HG03571 (cell line): ENCODE measurements at regions not wholly inside any gene's neighbourhood (a gene's known extent, or its start where the extent isn't known, plus 50 kb on each side); places are given as distances from the start of the nearest gene placed in this dataset.
"Not testable (repeated sequence)": the region's sequence is repeated elsewhere in the genome, so short reads cannot be mapped to it uniquely, and the experiment has no call there.

ENCODE experiments used
- ATAC-seq: cut with Tn5 transposase; IDR thresholded peaks from one replicate; pipeline ENCODE4 v1.9.1; 2021; ENCODE audit not compliant: unreplicated experiment

GRCh38 chr21:21845901-21846300 lies 847.7 kb downstream of the NCAM2 start:
- no peak for ATAC-seq

DNA sequence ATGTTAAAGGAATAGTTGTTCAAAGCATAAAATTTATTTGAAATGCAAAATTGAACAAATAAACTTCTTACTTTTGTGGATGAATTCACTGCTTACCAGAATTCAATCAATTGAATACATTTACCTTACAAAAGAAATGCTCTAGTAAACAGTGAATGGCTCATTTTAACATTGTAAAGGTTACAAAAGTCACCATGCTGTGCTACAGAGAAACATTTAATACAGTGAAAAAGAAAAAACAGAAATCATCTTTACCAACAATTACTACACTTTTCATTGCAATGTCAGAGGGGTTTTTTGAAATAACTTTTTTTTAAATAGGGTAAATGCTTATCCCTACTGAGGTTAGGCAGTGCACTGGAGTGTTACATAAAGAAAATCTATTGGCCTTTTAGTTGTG lies 853.0 kb downstream of the NCAM2 start:
- ATAC-seq = no peak

DNA sequence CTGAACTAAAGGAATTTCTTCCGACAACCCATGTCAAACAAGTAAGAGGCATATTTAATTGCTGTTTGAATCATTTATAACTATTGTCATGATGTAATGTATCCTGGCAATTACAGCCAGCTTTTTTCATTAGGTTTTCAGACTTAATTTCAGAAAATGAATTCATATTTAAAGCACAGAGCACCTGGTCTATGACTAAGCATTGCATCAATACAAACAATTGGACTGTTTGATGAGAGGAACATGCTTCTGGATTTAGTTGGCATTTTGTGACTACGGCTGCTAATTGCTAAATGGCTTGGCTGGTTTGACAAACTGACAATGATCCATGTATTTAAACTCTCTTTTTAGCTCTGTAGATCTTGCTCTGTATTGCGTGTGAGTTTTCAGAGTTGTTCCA lies 853.4 kb downstream of the NCAM2 start:
- ATAC-seq = no peak

GRCh38 chr21:21858502-21859334 lies 860.5 kb downstream of the NCAM2 start:
- no peak for ATAC-seq

- ATAC-seq = no peak
Observed at GRCh38 chr21:21860888-21861287, 862.7 kb downstream of the NCAM2 start.

DNA sequence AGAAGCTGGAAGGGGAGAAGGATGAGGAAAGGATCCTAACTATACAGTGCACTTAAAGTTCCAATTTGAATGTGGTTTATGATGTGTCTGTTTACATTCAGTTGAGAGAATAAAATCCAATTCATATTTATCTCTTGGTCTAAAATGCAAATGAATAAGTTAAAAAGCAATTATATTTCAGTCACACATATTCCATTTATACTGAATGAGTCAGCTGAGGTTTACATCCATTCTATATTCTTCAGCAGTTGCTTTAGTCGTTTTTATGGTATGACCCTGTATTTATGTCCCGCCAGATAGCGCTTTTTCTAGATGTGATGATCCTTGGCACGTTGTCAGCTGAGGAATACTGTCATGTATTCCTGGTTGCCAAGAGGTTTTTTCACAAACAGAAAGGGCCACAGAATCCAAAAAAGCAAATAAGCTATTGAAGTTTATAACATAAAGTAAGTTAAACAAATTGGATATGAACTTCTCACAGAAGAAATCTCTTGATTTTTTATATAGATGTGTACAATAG lies 866.2 kb downstream of the NCAM2 start:
- no peak for ATAC-seq

DNA sequence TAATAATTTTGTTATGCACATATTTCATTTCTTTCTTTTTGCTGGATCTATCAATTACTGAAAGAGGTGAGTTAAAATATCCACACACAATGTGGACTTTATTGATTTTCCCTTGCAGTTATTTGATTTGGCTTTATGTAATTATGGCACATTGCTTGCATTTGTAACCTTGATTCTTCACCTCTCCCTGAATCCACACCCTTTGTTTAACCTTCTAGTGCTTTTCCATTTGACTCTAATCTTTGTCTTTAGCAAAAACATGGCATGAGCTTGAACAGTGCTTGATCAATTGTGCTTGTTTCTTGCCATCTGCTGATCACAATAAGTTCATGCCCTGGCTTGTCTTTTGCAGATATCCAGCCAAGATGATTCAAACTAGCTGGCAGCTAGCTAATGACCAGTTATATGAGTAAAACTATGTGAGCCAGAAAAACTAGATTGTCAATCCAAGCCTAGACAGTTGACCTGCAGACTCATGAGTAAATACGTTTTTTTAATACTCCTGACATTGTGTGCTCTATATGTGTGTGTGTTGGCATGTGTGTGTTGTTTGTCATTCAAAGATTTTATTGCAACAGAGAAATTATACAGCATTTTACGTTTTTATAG lies 899.2 kb downstream of the NCAM2 start:
- no peak for ATAC-seq

DNA sequence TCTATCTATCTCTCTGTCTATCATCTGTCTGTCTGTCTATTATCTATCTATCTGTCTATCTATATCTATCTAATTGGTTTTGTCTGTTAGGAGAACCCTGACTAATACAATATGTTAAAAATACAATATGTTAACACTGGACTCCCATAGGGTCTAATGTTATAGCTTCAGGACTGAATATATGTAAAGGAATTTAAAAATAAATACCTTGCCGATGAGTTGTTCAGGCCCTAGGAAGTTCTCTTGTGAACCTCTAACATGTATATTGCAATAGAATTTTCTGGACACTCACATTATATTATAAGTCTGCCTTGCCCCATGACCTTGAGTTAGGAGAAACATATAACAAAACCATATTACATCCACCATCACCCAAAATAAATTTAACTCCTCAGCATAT lies 900.6 kb downstream of the NCAM2 start:
- ATAC-seq = no peak

DNA sequence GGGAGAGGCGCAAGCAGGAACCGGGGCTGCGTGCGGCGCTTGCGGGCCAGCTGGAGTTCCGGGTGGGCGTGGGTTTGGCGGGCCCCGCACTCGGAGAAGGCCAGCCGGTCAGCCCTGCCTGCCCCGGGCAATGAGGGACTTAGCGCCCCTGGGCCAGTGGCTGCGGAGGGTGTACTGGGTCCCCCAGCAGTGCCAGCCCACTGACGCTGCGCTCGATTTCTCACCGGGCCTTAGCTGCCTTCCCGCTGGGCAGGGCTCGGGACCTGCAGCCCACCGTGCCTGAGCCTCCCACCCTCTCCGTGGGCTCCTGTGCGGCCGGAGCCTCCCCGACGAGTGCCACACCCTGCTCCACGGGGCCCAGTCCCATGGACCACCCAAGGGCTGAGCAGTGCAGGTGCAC lies 904.2 kb downstream of the NCAM2 start:
- not testable (repeated sequence) for ATAC-seq

- ATAC-seq = no peak
Observed at GRCh38 chr21:21907271-21907670, 909.1 kb downstream of the NCAM2 start.

DNA sequence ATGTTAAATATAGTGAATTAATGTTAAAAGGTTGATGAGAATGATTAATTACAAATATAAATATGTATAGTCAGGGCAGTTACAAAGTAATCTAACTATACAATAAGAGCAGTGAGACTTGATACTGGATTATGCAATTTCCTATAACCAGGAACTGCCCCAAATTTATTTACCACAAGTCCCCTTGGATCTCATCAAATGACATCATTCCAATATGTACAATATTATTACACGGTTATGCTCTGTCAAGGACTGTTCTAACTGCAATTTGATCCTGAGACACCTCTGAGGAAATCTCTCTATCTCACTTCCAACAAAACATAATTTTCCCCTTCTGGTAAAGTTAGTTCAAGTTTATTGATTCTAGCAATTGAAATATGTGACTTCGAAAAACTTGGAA lies 917.6 kb downstream of the NCAM2 start:
- no peak for ATAC-seq

GRCh38 chr21:21921410-21922232 lies 923.4 kb downstream of the NCAM2 start:
- ATAC-seq = no peak

GRCh38 chr21:21929226-21929625 lies 931.0 kb downstream of the NCAM2 start:
- no peak for ATAC-seq

GRCh38 chr21:21929789-21930188 lies 931.6 kb downstream of the NCAM2 start:
- no peak for ATAC-seq

DNA sequence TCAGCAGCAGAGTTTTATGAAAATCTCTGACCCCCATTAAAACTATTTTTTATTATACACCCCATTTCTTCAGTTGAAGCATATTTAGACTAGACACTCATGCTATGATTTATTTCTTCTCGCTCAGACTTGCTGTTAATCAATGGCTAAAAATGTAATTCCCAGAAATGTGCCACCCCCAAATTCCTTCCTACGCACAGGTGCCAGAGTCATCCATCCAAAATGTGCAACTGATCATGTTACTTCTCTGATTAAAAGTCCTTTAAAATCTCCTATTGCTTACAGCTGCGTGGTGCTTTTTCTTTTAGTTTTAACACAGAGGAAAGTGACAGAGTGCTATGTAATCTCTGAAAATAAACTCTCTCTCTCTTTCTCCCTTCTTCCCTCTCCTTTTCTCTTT lies 954.4 kb downstream of the NCAM2 start:
- no peak for ATAC-seq

GRCh38 chr21:21955204-21955603 lies 957.0 kb downstream of the NCAM2 start:
- no peak for ATAC-seq

DNA sequence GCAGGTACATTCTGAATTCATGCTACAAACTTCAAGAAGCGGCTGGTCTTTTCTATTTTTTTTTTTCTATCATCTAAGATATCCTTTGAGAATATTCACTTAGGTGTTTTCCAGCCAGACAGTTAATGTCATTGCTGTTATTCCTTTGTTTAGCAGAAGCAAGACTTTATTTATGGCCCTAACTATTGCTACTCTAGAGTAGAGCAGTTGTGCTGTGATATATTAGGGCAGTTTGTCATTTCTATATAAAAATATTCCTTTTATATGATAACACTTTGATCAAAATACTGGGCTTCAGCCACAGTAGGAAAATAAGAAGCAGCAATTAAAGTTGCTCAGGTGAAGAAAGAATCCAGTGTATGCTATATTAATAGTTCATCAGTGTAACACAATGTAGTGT lies 959.3 kb downstream of the NCAM2 start:
- no peak for ATAC-seq

- no peak for ATAC-seq
Observed at GRCh38 chr21:21963911-21964310, 965.7 kb downstream of the NCAM2 start.

DNA sequence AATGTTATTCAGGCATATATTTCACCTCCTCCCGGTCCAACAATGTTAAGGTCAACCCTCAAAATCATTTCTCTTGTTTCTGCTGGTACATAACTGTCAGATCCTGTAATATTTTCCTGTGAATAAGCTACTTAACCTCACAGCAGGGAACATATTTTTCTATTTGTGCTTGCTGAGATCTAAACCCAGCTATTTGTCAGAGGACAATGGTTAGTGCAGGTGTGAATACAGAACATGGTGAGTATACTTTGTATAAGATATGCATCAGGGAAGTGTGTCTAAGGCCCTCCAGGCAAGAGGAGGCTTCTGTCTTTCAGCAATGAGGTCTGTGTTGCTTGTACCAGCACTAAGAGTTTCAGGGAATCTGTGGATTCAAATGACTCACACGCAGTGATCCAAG lies 970.6 kb downstream of the NCAM2 start:
- ATAC-seq = no peak

- ATAC-seq = no peak
Observed at GRCh38 chr21:21969211-21969610, 971.0 kb downstream of the NCAM2 start.

DNA sequence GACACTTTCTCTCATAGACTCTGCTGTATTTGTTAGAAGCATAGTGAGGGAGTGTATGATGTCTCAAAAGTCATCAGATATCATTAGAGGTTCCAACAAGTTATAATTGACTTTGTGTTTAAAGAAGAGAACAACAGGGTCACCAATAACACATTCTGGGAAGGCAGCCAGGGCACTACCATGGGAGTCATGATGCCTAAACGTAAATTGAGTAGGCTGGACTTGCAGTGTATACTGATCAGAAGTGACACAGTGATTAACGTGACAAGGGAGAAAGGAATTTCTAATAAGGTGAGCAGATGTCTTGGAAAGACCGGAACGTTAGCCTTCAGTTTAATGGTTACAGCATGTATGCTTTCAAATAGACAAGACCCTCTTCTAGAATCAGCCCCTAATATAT lies 973.2 kb downstream of the NCAM2 start:
- no peak for ATAC-seq

GRCh38 chr21:21973806-21974205 lies 975.6 kb downstream of the NCAM2 start:
- ATAC-seq = no peak
